Right renal cortex interstitium (tissue), 3 donors: ENCODE measurements at regions not wholly inside any gene's neighbourhood (a gene's known extent, or its start where the extent isn't known, plus 50 kb on each side); places are given as distances from the start of the nearest gene placed in this dataset.
"Not testable (repeated sequence)": the region's sequence is repeated elsewhere in the genome, so short reads cannot be mapped to it uniquely, and the experiment has no call there.

Source experiments
- DNase-seq, 3 donors: peaks; one replicate each; pipeline ENCODE4 v3.0.0-alpha.2; 2013; ENCODE audit warnings: low read depth in 3 of 3, low spot score in 2 of 3

- no peak for DNase-seq
Observed at GRCh38 chr14:87449016-87449415, 544.0 kb downstream of the GALC start.

- DNase-seq: no peak
Observed at GRCh38 chr14:87443787-87444186, 549.2 kb downstream of the GALC start.

- DNase-seq: no peak
Observed at GRCh38 chr14:87443039-87443438, 549.9 kb downstream of the GALC start.

GRCh38 chr14:87437158-87437557 lies 555.8 kb downstream of the GALC start:
- DNase-seq: no peak

- DNase-seq: no peak
Observed at GRCh38 chr14:87434680-87435079, 558.3 kb downstream of the GALC start.

GRCh38 chr14:87434011-87434410 lies 559.0 kb downstream of the GALC start:
- DNase-seq: no peak

GRCh38 chr14:87432698-87433097 lies 560.3 kb downstream of the GALC start:
- no peak for DNase-seq

GRCh38 chr14:87430810-87431209 lies 562.2 kb downstream of the GALC start:
- DNase-seq: no peak

- no peak for DNase-seq
Observed at GRCh38 chr14:87430214-87430613, 562.8 kb downstream of the GALC start.

GRCh38 chr14:87419925-87420324 lies 573.1 kb downstream of the GALC start:
- DNase-seq: no peak

- DNase-seq: no peak
Observed at GRCh38 chr14:87411370-87411769, 581.6 kb downstream of the GALC start.

GRCh38 chr14:87409393-87409792 lies 583.6 kb downstream of the GALC start:
- no peak for DNase-seq

GRCh38 chr14:87407344-87407743 lies 585.6 kb downstream of the GALC start:
- no peak for DNase-seq

- DNase-seq: peak in 1 of 3 donors; percentile 24
Observed at GRCh38 chr14:87405563-87405962, 587.4 kb downstream of the GALC start.

- no peak for DNase-seq
Observed at GRCh38 chr14:87397499-87397898, 595.5 kb downstream of the GALC start.

GRCh38 chr14:87391066-87391465 lies 601.9 kb downstream of the GALC start:
- no peak for DNase-seq

- DNase-seq: no peak
Observed at GRCh38 chr14:87388946-87389345, 604.0 kb downstream of the GALC start.

- no peak for DNase-seq
Observed at GRCh38 chr14:87387806-87388205, 605.2 kb downstream of the GALC start.

- DNase-seq: peak in 1 of 3 donors; percentile 10
Observed at GRCh38 chr14:87386524-87386923, 606.5 kb downstream of the GALC start.

GRCh38 chr14:87380054-87380453 lies 612.9 kb downstream of the GALC start:
- DNase-seq: no peak

- DNase-seq: no peak
Observed at GRCh38 chr14:87368751-87369150, 624.2 kb downstream of the GALC start.

GRCh38 chr14:87360246-87360645 lies 632.7 kb downstream of the GALC start:
- DNase-seq: not testable (repeated sequence)

GRCh38 chr14:87351007-87351406 lies 642.0 kb downstream of the GALC start:
- no peak for DNase-seq

GRCh38 chr14:87349921-87350320 lies 643.1 kb downstream of the GALC start:
- no peak for DNase-seq
